H1 (cell line): ENCODE measurements at regions not wholly inside any gene's neighbourhood (a gene's known extent, or its start where the extent isn't known, plus 50 kb on each side); places are given as distances from the start of the nearest gene placed in this dataset.

Experiments
- CTCF ChIA-PET: fragments of 300-600 bp; sonication (Branson Sonifier 250); formaldehyde crosslinking; loops from one replicate; lab custom pipeline; 2021; ENCODE audit not compliant: partially characterized antibody; lab: Charles Lee
- POLR2A ChIA-PET: fragments of 300-600 bp; sonication (Branson Sonifier 250); formaldehyde crosslinking; loops from one replicate; lab custom pipeline; 2021; ENCODE audit warnings: inconsistent platforms; ENCODE audit not compliant: partially characterized antibody; lab: Charles Lee
- DNase-seq, 2 experiments: peaks; one replicate each; pipeline versions ENCODE4 v3.0.0 to v3.0.0-alpha.2; 2010 to 2022; ENCODE audit warnings: low spot score in 2 of 2, low read depth in 1 of 2, mixed read lengths in 1 of 2
- FAIRE-seq: peaks from 2 replicates; lab custom pipeline; 2011; peaks lifted over from hg19 to GRCh38; lab: Jason Lieb, UNC
- H2AFZ ChIP-seq: 2 replicates; pipeline ENCODE4 v1.8.1; 2012; ENCODE audit warnings: low read length, inconsistent platforms
- H2AK5ac ChIP-seq: 2 replicates; pipeline ENCODE4 v1.6.1; 2013; ENCODE audit warnings: low read depth, low read length
- H2BK120ac ChIP-seq: replicated peaks from 2 replicates; pipeline ENCODE3; 2013; ENCODE audit warnings: low read depth, low read length, inconsistent platforms
- H2BK12ac ChIP-seq: 2 replicates; pipeline ENCODE4 v1.6.1; 2013; ENCODE audit warnings: low read depth, low read length
- H2BK15ac ChIP-seq: 2 replicates; pipeline ENCODE4 v1.6.1; 2013; ENCODE audit warnings: low read length
- H2BK20ac ChIP-seq: 2 replicates; pipeline ENCODE4 v1.6.1; 2013; ENCODE audit warnings: low read length
- H2BK5ac ChIP-seq: 2 replicates; pipeline ENCODE4 v1.6.1; 2013; ENCODE audit warnings: low read depth, low read length
- H3K14ac ChIP-seq: 2 replicates; pipeline ENCODE4 v1.6.1; 2013; ENCODE audit warnings: inconsistent platforms; ENCODE audit not compliant: insufficient read length
- H3K18ac ChIP-seq: 2 replicates; pipeline ENCODE4 v1.6.1; 2013; ENCODE audit warnings: low read length; ENCODE audit errors: extremely low read depth
- H3K23ac ChIP-seq: 2 replicates; pipeline ENCODE4 v1.6.1; 2013; ENCODE audit warnings: inconsistent platforms; ENCODE audit not compliant: insufficient read length
- H3K23me2 ChIP-seq: 2 replicates; pipeline ENCODE4 v1.6.1; 2013; ENCODE audit warnings: low read depth, low read length
- H3K27ac ChIP-seq: 2 replicates; pipeline ENCODE4 v1.6.1; 2011; ENCODE audit warnings: low read depth, low read length, inconsistent platforms
- H3K27me3 ChIP-seq, 4 experiments: replicated peaks in 1 of 4; 1 replicate in 1 of 4; 2 replicates in 3 of 4; pipeline versions ENCODE4 v1.6.1 to v1.8.1; 2011 to 2013; ENCODE audit warnings: low read length in 3 of 4, mild to moderate bottlenecking in 3 of 4, inconsistent platforms in 2 of 4, mixed read lengths in 2 of 4, moderate library complexity in 1 of 4; ENCODE audit not compliant: control insufficient read depth in 3 of 4, insufficient read depth in 3 of 4; ENCODE audit errors: extremely low read depth in 1 of 4
- H3K36me3 ChIP-seq, 4 experiments: 2 replicates each; pipeline versions ENCODE4 v1.6.1 to v1.8.1; 2011 to 2013; ENCODE audit warnings: mild to moderate bottlenecking in 4 of 4, low read length in 3 of 4, moderate library complexity in 2 of 4, control low read depth in 1 of 4, inconsistent platforms in 1 of 4; ENCODE audit not compliant: insufficient read depth in 4 of 4, control insufficient read depth in 2 of 4
- H3K4ac ChIP-seq: replicated peaks from 2 replicates; pipeline ENCODE3; 2013; ENCODE audit warnings: low read length, low read depth, mixed read lengths, inconsistent platforms; ENCODE audit not compliant: insufficient read length
- H3K4me1 ChIP-seq, 4 experiments: replicated peaks in 1 of 4; 1 replicate in 1 of 4; 2 replicates in 3 of 4; pipeline versions ENCODE4 v1.6.1 to v1.8.1; 2011 to 2013; ENCODE audit warnings: low read length in 3 of 4, inconsistent platforms in 2 of 4, mixed read lengths in 1 of 4; ENCODE audit not compliant: insufficient read depth in 4 of 4, control insufficient read depth in 3 of 4
- H3K4me2 ChIP-seq, 2 experiments: 2 replicates each; pipeline versions ENCODE4 v1.6.1 to v1.8.1; 2011 to 2013; ENCODE audit warnings: low read depth in 2 of 2, low read length in 2 of 2, control low read depth in 1 of 2, inconsistent platforms in 1 of 2, mild to moderate bottlenecking in 1 of 2; ENCODE audit not compliant: insufficient read depth in 1 of 2
- H3K4me3 ChIP-seq, 4 experiments: fragments of 200-600, 300-600 bp in 1 of 4; sonication (generic), shearing (Covaris generic), sonication (Bioruptor Twin) in 1 of 4; 2 replicates each; pipeline versions ENCODE4 v1.5.1 to v1.8.1; 2011 to 2016; ENCODE audit warnings: low read length in 4 of 4, low read depth in 3 of 4, control low read depth in 2 of 4, inconsistent platforms in 2 of 4, mild to moderate bottlenecking in 2 of 4, mixed read lengths in 1 of 4, moderate library complexity in 1 of 4; ENCODE audit not compliant: insufficient read depth in 2 of 4; ENCODE audit errors: extremely low read depth in 1 of 4
- H3K56ac ChIP-seq: replicated peaks from 2 replicates; pipeline ENCODE3; 2013; ENCODE audit warnings: low read depth, mild to moderate bottlenecking, mixed read lengths, low read length, inconsistent platforms; ENCODE audit not compliant: insufficient read length
- H3K79me1 ChIP-seq: 2 replicates; pipeline ENCODE4 v1.6.1; 2013; ENCODE audit warnings: low read depth, low read length, control low read depth
- H3K79me2 ChIP-seq, 2 experiments: 2 replicates each; pipeline versions ENCODE4 v1.6.1 to v1.8.1; 2012 to 2013; ENCODE audit warnings: low read length in 2 of 2, mild to moderate bottlenecking in 2 of 2, inconsistent platforms in 1 of 2; ENCODE audit not compliant: insufficient read depth in 2 of 2, control insufficient read depth in 1 of 2
- H3K9ac ChIP-seq, 4 experiments: replicated peaks in 1 of 4; 1 replicate in 1 of 4; 2 replicates in 3 of 4; pipeline versions ENCODE4 v1.6.1 to v1.8.1; 2011 to 2013; ENCODE audit warnings: low read depth in 3 of 4, low read length in 3 of 4, control low read depth in 2 of 4, mild to moderate bottlenecking in 2 of 4, moderate library complexity in 2 of 4, inconsistent platforms in 1 of 4; ENCODE audit errors: extremely low read depth in 1 of 4
- H3K9me3 ChIP-seq, 2 experiments: 2 replicates each; pipeline versions ENCODE4 v1.6.1 to v1.8.1; 2012 to 2013; ENCODE audit warnings: mild to moderate bottlenecking in 2 of 2, moderate library complexity in 2 of 2, control low read depth in 1 of 2, inconsistent platforms in 1 of 2, low read depth in 1 of 2, low read length in 1 of 2, mixed read lengths in 1 of 2; ENCODE audit not compliant: insufficient read depth in 2 of 2
- H4K20me1 ChIP-seq, 2 experiments: replicated peaks in 1 of 2; 2 replicates each; pipeline versions ENCODE3 to v1.8.1; 2011 to 2013; ENCODE audit warnings: inconsistent platforms in 2 of 2, low read length in 2 of 2, mild to moderate bottlenecking in 1 of 2; ENCODE audit not compliant: insufficient read depth in 2 of 2, control insufficient read depth in 1 of 2
- H4K5ac ChIP-seq: 2 replicates; pipeline ENCODE4 v1.6.1; 2013; ENCODE audit warnings: low read length, low read depth, mixed read lengths, inconsistent platforms; ENCODE audit not compliant: insufficient read length
- H4K8ac ChIP-seq: 2 replicates; pipeline ENCODE4 v1.8.0; 2013; ENCODE audit warnings: mild to moderate bottlenecking, moderate library complexity, low read length, inconsistent platforms; ENCODE audit not compliant: insufficient read depth; ENCODE audit errors: extremely low read depth
- H4K91ac ChIP-seq: replicated peaks from 2 replicates; pipeline ENCODE3; 2013; ENCODE audit warnings: low read length, mixed read lengths, inconsistent platforms; ENCODE audit not compliant: insufficient read length
- CHD2 ChIP-seq: IDR thresholded peaks from 2 replicates; pipeline ENCODE4 v1.6.1; 2012; ENCODE audit warnings: low read length, improper control_type of control experiment
- EGR1 ChIP-seq: IDR thresholded peaks from 2 replicates; pipeline ENCODE4 v1.6.1; 2011; ENCODE audit warnings: low read depth, low read length, borderline replicate concordance
- GTF2F1 ChIP-seq: IDR thresholded peaks from 2 replicates; pipeline ENCODE4 v1.6.1; 2012; ENCODE audit warnings: low read depth, low read length, improper control_type of control experiment, borderline replicate concordance
- KDM1A ChIP-seq: fragments of 200-600, 300-600 bp; sonication (generic); IDR thresholded peaks from 2 replicates; pipeline ENCODE4 v1.7.1; 2016; ENCODE audit warnings: mild to moderate bottlenecking, low read length, borderline replicate concordance
- TEAD4 ChIP-seq: IDR thresholded peaks from 2 replicates; pipeline ENCODE4 v1.6.1; 2012; ENCODE audit warnings: low read depth, low read length, inconsistent platforms, mixed read lengths
- USF2 ChIP-seq: IDR thresholded peaks from 2 replicates; pipeline ENCODE4 v1.6.1; 2011; ENCODE audit warnings: low read length, improper control_type of control experiment
- WGBS, 2 experiments: shearing (Covaris generic) in 1 of 2; methylation state at CpG; one replicate each; pipeline versions ENCODE4 v1.1.6 to v1.1.7; 2013 to 2015; ENCODE audit warnings: low lambda C conversion rate in 2 of 2, mixed read lengths in 2 of 2, inconsistent platforms in 1 of 2, low coverage in 1 of 2, missing lambda C conversion rate in 1 of 2; ENCODE audit not compliant: insufficient replicate concordance in 2 of 2, insufficient coverage in 1 of 2, insufficient read length in 1 of 2; ENCODE audit errors: extremely low coverage in 1 of 2, missing lambda C conversion rate in 1 of 2; 5-methylcytosine and 5-hydroxymethylcytosine counted together
- TF ChIP-seq, protein P1 (sequence below): IDR thresholded peaks from 2 replicates; pipeline ENCODE4 v1.6.1; 2011; ENCODE audit warnings: low read depth, mild to moderate bottlenecking, low read length; ENCODE audit not compliant: insufficient read depth

DNA sequence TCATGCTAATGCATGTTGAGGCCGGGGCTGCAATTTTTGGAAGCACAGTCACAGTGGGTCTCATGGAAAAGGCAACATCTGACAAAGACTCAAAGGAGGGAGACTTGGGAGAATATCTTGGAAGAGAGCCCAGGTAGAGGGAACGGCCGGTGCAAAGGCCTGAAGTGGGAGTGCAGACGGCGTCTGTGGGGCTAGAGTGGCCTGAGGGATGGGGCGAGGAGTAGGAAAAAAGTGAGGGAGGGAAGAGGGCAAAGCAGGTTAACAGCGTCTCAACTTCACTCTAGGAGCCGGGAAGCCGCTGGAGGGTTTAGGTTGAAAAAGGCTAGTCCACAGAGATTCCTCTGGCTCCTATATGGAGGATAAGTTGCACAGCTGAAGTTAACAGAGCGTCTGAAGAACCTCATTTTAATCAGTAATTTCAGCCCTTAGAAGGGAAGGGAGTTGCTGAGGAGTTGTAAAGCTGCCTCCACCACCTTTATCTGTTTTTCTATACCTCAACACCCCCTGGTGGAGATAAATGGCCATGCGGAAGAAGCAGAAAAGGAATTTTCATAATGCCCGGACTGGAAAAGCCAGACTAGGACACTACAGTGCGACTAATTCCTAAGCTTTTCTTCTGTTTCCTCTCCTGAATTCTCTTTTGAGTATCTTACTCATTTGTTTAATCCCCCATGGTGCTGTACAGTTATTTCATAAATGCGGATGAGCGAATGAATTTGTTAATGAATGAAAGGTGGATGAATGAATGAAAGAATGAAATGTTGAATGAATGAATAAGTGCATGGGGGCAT, 78.7 kb upstream of the ZNF281 start:
- Histone ChIP-seq H2BK20ac (peak overlapping the region; percentile 83; the same call in 1 of the 2 replicates), H2BK120ac (no peak overlapping the region), H2BK5ac (no peak overlapping the region), H4K91ac (no peak overlapping the region), H4K8ac (no peak overlapping the region), H3K9ac (no peak overlapping the region), H3K4me2 (peak overlapping the region in 1 of 2 experiments; percentile 54; a peak in 3 of 4 replicates), H3K4me3 (peak overlapping the region in 1 of 4 experiments; percentile 33; a peak in 3 of 8 replicates), H3K18ac (peak overlapping the region; percentile 86), H3K4me1 (peaks cover 0 to 2% (median under 1%) of the 10 kb centered on the region in 4 experiments; a peak in 1 of 7 replicates), H3K23ac (no peak overlapping the region), H2AFZ (peak overlapping the region; percentile 96), H3K27me3 (no peaks in the 10 kb centered on the region), H4K20me1 (no peaks in the 10 kb centered on the region), H2BK15ac (no peak overlapping the region), H3K56ac (no peak overlapping the region), H3K27ac (no peak overlapping the region), H3K14ac (no peak overlapping the region), H3K36me3 (no peaks in the 10 kb centered on the region), H2AK5ac (no peak overlapping the region), H3K79me2 (no peaks in the 10 kb centered on the region), H3K79me1 (no peaks in the 10 kb centered on the region), H3K23me2 (no peaks in the 10 kb centered on the region), H4K5ac (no peak overlapping the region), H3K9me3 (no peaks in the 10 kb centered on the region), H2BK12ac (peak overlapping the region; percentile 81; the same call in 1 of the 2 replicates), H3K4ac (no peak overlapping the region)
- ChIA-PET CTCF (interaction anchor here (0.6 to 5.7 kb wide), 35 partner anchors 10 to 840 kb away, joined by 3 to 76 read pairs (median 4); no protein-coding TSS in a partner anchor), POLR2A (interaction anchor here (0.9 kb wide), 1 partner anchor 208 kb away, joined by 3 read pairs; no protein-coding TSS in a partner anchor)
- FAIRE-seq (peak; percentile 63), DNase-seq (peak in 1 of 2 experiments; percentile 67)
- 42 to 100% methylated on average over 2 to 15 of the region's 15 CpGs for WGBS, 2 experiments
- TF ChIP-seq TEAD4 (no peak), CHD2 (no peak), EGR1 (0 out of 2 replicates have a peak, but pooled peaks have one; percentile 19), KDM1A (no peak), USF2 (no peak), GTF2F1 (no peak)
- TF ChIP-seq, protein P1, sequence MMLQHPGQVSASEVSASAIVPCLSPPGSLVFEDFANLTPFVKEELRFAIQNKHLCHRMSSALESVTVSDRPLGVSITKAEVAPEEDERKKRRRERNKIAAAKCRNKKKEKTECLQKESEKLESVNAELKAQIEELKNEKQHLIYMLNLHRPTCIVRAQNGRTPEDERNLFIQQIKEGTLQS = no peak
